ENCODE measurements at regions not wholly inside any gene's neighbourhood (a gene's known extent, or its start where the extent isn't known, plus 50 kb on each side); places are given as distances from the start of the nearest gene placed in this dataset.

DNA sequence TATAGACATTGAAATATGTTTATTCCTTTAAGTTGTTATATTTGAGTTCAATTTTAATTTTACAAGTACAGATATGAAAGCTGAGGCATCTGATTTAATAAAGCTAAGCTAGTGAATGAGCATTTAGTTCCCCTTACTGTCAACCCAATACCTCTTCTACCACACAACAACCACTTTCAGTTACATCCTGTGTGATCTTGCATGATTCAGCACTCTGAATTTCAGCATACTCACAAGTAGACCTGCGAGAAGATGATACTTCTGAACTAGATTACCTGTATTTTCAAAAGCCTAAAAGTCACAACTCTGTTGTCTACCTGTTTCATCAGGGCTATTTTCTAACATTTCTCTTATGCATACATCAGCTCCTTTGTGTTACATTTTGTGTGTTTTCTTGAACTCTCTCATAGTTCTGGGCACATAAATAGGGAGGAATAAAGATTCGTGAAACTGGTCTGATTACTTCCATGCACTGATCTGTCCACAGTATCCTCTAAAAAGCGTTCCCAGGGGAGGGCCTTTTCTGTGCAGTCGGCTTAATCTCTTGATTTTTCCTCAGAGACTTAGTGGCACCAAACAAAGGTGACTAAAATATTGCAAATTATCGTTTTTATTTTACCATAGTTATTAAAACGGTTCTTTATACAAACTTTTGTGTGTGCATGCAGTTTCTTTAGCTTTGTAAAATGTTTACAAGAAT is 2025.5 kb upstream of the NUDT12 start:
- no peak for TF ChIP-seq POLR2AphosphoS5 (IDR thresholded peaks at IDR 0.05)
- TF ChIP-seq POLR2A (IDR thresholded peaks at IDR 0.05) = no peak

Data from sigmoid colon (tissue), 4 donors.